ENCODE measurements at regions not wholly inside any gene's neighbourhood (a gene's known extent, or its start where the extent isn't known, plus 50 kb on each side); places are given as distances from the start of the nearest gene placed in this dataset.

- Histone ChIP-seq H3K4me3 (no peak overlapping the region), H3K27ac (no peak overlapping the region), H3K4me1 (ENCODE audit: low read depth) (no peaks in the 10 kb centered on the region), H3K36me3 (no peaks in the 10 kb centered on the region), H3K9me3 (ENCODE audit: low read depth) (no peaks in the 10 kb centered on the region), H3K27me3 (no peaks in the 10 kb centered on the region)
- no peak for DNase-seq (ENCODE audit: low read depth in 1 of 2, low spot score in 1 of 2)
- no peak for TF ChIP-seq CTCF (IDR thresholded peaks at IDR 0.05; ENCODE audit: low read depth, low read length)
These were observed 218.9 kb downstream of the EPHA4 start for GRCh38 chr2:221353201-221353600.

GRCh38 chr2:221360312-221360711 lies 211.8 kb downstream of the EPHA4 start:
- no peaks in the 10 kb centered on the region for H3K4me1 ChIP-seq (ENCODE audit: low read depth)
- TF ChIP-seq CTCF (IDR thresholded peaks at IDR 0.05; ENCODE audit: low read depth, low read length): no peak
- H3K27ac ChIP-seq: no peak overlapping the region
- no peaks in the 10 kb centered on the region for H3K36me3 ChIP-seq
- H3K9me3 ChIP-seq (ENCODE audit: low read depth): no peaks in the 10 kb centered on the region
- H3K4me3 ChIP-seq: no peak overlapping the region
- no peak for DNase-seq (ENCODE audit: low read depth in 1 of 2, low spot score in 1 of 2)
- H3K27me3 ChIP-seq: no peaks in the 10 kb centered on the region

GRCh38 chr2:221360742-221361141 lies 211.4 kb downstream of the EPHA4 start:
- TF ChIP-seq CTCF (IDR thresholded peaks at IDR 0.05; ENCODE audit: low read depth, low read length): no peak
- Histone ChIP-seq H3K27ac (no peak overlapping the region), H3K4me3 (no peak overlapping the region), H3K36me3 (no peaks in the 10 kb centered on the region), H3K4me1 (ENCODE audit: low read depth) (no peaks in the 10 kb centered on the region), H3K9me3 (ENCODE audit: low read depth) (no peaks in the 10 kb centered on the region), H3K27me3 (no peaks in the 10 kb centered on the region)
- no peak for DNase-seq (ENCODE audit: low read depth in 1 of 2, low spot score in 1 of 2)

GRCh38 chr2:221361633-221362032 lies 210.5 kb downstream of the EPHA4 start:
- DNase-seq (ENCODE audit: low read depth in 1 of 2, low spot score in 1 of 2): no peak
- H3K36me3 ChIP-seq: no peaks in the 10 kb centered on the region
- no peaks in the 10 kb centered on the region for H3K9me3 ChIP-seq (ENCODE audit: low read depth)
- no peaks in the 10 kb centered on the region for H3K27me3 ChIP-seq
- H3K4me1 ChIP-seq (ENCODE audit: low read depth): no peaks in the 10 kb centered on the region
- no peak for TF ChIP-seq CTCF (IDR thresholded peaks at IDR 0.05; ENCODE audit: low read depth, low read length)
- no peak overlapping the region for H3K4me3 ChIP-seq
- no peak overlapping the region for H3K27ac ChIP-seq

- no peak overlapping the region for H3K27ac ChIP-seq
- H3K9me3 ChIP-seq (ENCODE audit: low read depth): no peaks in the 10 kb centered on the region
- H3K4me3 ChIP-seq: no peak overlapping the region
- TF ChIP-seq CTCF (IDR thresholded peaks at IDR 0.05; ENCODE audit: low read depth, low read length): no peak
- no peaks in the 10 kb centered on the region for H3K27me3 ChIP-seq
- no peak for DNase-seq (ENCODE audit: low read depth in 1 of 2, low spot score in 1 of 2)
- H3K36me3 ChIP-seq: no peaks in the 10 kb centered on the region
- H3K4me1 ChIP-seq (ENCODE audit: low read depth): no peaks in the 10 kb centered on the region
These were observed 207.4 kb downstream of the EPHA4 start for GRCh38 chr2:221364672-221365071.

All from cardiac muscle cell (in vitro differentiated cells and primary cell).